AG20443 (cell line): ENCODE measurements at regions not wholly inside any gene's neighbourhood (a gene's known extent, or its start where the extent isn't known, plus 50 kb on each side); places are given as distances from the start of the nearest gene placed in this dataset.
A peak's percentile ranks its signal among the peaks of the same experiment; 100 is the strongest.
"Not testable (repeated sequence)": the region's sequence is repeated elsewhere in the genome, so short reads cannot be mapped to it uniquely, and the experiment has no call there.

Experiments
- DNase-seq: peaks from one replicate; pipeline ENCODE4 v3.0.0; 2012; ENCODE audit warnings: low spot score, mixed read lengths

GRCh38 chr5:174489215-174489614 lies 235.2 kb upstream of the MSX2 start:
- DNase-seq: peak; percentile 0

GRCh38 chr5:174489920-174490597 lies 234.3 kb upstream of the MSX2 start:
- peak; percentile 1 for DNase-seq

GRCh38 chr5:174490728-174491127 lies 233.7 kb upstream of the MSX2 start:
- peak; percentile 2 for DNase-seq

- DNase-seq: no peak
These were observed 233.1 kb upstream of the MSX2 start for GRCh38 chr5:174491265-174491664.

- no peak for DNase-seq
These were observed 232.5 kb upstream of the MSX2 start for GRCh38 chr5:174491761-174492350.

GRCh38 chr5:174493530-174493929 lies 230.9 kb upstream of the MSX2 start:
- DNase-seq: no peak

- not testable (repeated sequence) for DNase-seq
These were observed 226.4 kb upstream of the MSX2 start for GRCh38 chr5:174497939-174498338.

- not testable (repeated sequence) for DNase-seq
These were observed 225.8 kb upstream of the MSX2 start for GRCh38 chr5:174498575-174498974.

- no peak for DNase-seq
These were observed 223.7 kb upstream of the MSX2 start for GRCh38 chr5:174500636-174501035.

GRCh38 chr5:174501461-174502069 lies 222.8 kb upstream of the MSX2 start:
- no peak for DNase-seq

- DNase-seq: no peak
These were observed 221.3 kb upstream of the MSX2 start for GRCh38 chr5:174503086-174503460.

GRCh38 chr5:174503461-174504265 lies 220.7 kb upstream of the MSX2 start:
- DNase-seq: peak; percentile 74

GRCh38 chr5:174504266-174504726 lies 220.1 kb upstream of the MSX2 start:
- DNase-seq: no peak

GRCh38 chr5:174505621-174506020 lies 218.8 kb upstream of the MSX2 start:
- no peak for DNase-seq

GRCh38 chr5:174510782-174511453 lies 213.5 kb upstream of the MSX2 start:
- not testable (repeated sequence) for DNase-seq

- no peak for DNase-seq
These were observed 212.6 kb upstream of the MSX2 start for GRCh38 chr5:174511714-174512253.

GRCh38 chr5:174514325-174514724 lies 210.1 kb upstream of the MSX2 start:
- no peak for DNase-seq

- no peak for DNase-seq
These were observed 209.4 kb upstream of the MSX2 start for GRCh38 chr5:174514983-174515394.

GRCh38 chr5:174516741-174517140 lies 207.6 kb upstream of the MSX2 start:
- DNase-seq: no peak

- DNase-seq: no peak
These were observed 205.9 kb upstream of the MSX2 start for GRCh38 chr5:174518512-174518911.
